HAP-1 (cell line): ENCODE measurements at regions not wholly inside any gene's neighbourhood (a gene's known extent, or its start where the extent isn't known, plus 50 kb on each side); places are given as distances from the start of the nearest gene placed in this dataset.

Source experiments
- DNase-seq, 2 experiments: peaks; one replicate each; pipeline ENCODE4 v3.0.0-alpha.2; 2016 to 2020; ENCODE audit warnings: low spot score in 2 of 2
- H3K27me3 ChIP-seq: fragments of 250-450 bp; sonication (Bioruptor Pico); 2 replicates; pipeline ENCODE4 v1.5.1; 2020; ENCODE audit warnings: low read depth, mild to moderate bottlenecking, moderate library complexity
- H3K36me3 ChIP-seq: fragments of 250-450 bp; sonication (Bioruptor Pico); replicated peaks from 2 replicates; pipeline ENCODE4 v1.5.1; 2020; ENCODE audit warnings: mild to moderate bottlenecking
- H3K4me1 ChIP-seq: fragments of 250-450 bp; sonication (Bioruptor Pico); 2 replicates; pipeline ENCODE4 v1.5.1; 2020; ENCODE audit warnings: mild to moderate bottlenecking
- H3K4me3 ChIP-seq: fragments of 250-450 bp; sonication (Bioruptor Pico); 2 replicates; pipeline ENCODE4 v1.5.1; 2020; ENCODE audit warnings: mild to moderate bottlenecking, moderate library complexity
- H3K9me3 ChIP-seq: fragments of 250-450 bp; sonication (Bioruptor Pico); 2 replicates; pipeline ENCODE4 v1.5.1; 2020; ENCODE audit warnings: mild to moderate bottlenecking, moderate library complexity
- in situ Hi-C: fragments of 300-500 bp; cut with MboI; formaldehyde crosslinking; loops from 3 replicates; pipeline ENCODE4 v1.14.3; 2020; ENCODE audit warnings: low sequenced_read_pairs, inconsistent platforms, mixed read lengths

- no peaks in the 10 kb centered on the region for H3K9me3 ChIP-seq
- DNase-seq: no peak
- H3K36me3 ChIP-seq: no peaks in the 10 kb centered on the region
- no peaks in the 10 kb centered on the region for H3K27me3 ChIP-seq
- H3K4me3 ChIP-seq: no peak overlapping the region
- no peaks in the 10 kb centered on the region for H3K4me1 ChIP-seq
- in situ Hi-C loops: no loop called here
Observed at GRCh38 chr2:16045653-16046352, 105.5 kb downstream of the MYCN start.

GRCh38 chr2:16044946-16045456, 104.7 kb downstream of the MYCN start:
- no peaks in the 10 kb centered on the region for H3K4me1 ChIP-seq
- no peaks in the 10 kb centered on the region for H3K36me3 ChIP-seq
- no peaks in the 10 kb centered on the region for H3K27me3 ChIP-seq
- H3K4me3 ChIP-seq: no peak overlapping the region
- in situ Hi-C loops: no loop called here
- no peaks in the 10 kb centered on the region for H3K9me3 ChIP-seq
- no peak for DNase-seq

GRCh38 chr2:16043627-16044026, 103.3 kb downstream of the MYCN start:
- no peak for DNase-seq
- in situ Hi-C loops: no loop called here
- Histone ChIP-seq H3K27me3 (no peaks in the 10 kb centered on the region; the same call in 1 of the 2 replicates), H3K36me3 (no peaks in the 10 kb centered on the region), H3K9me3 (no peaks in the 10 kb centered on the region), H3K4me3 (no peak overlapping the region), H3K4me1 (no peaks in the 10 kb centered on the region)

GRCh38 chr2:16043192-16043591, 102.8 kb downstream of the MYCN start:
- in situ Hi-C loops: no loop called here
- no peaks in the 10 kb centered on the region; the same call in 1 of the 2 replicates for H3K27me3 ChIP-seq
- H3K4me3 ChIP-seq: no peak overlapping the region
- H3K9me3 ChIP-seq: no peaks in the 10 kb centered on the region
- H3K36me3 ChIP-seq: no peaks in the 10 kb centered on the region
- H3K4me1 ChIP-seq: no peaks in the 10 kb centered on the region
- DNase-seq: no peak

- no peaks in the 10 kb centered on the region for H3K36me3 ChIP-seq
- no peaks in the 10 kb centered on the region for H3K4me1 ChIP-seq
- H3K9me3 ChIP-seq: no peaks in the 10 kb centered on the region
- H3K27me3 ChIP-seq: no peaks in the 10 kb centered on the region; the same call in 1 of the 2 replicates
- in situ Hi-C loops: no loop called here
- H3K4me3 ChIP-seq: no peak overlapping the region
- no peak for DNase-seq
Observed at GRCh38 chr2:16042201-16042700, 101.9 kb downstream of the MYCN start.

GRCh38 chr2:16040271-16041010, 100.1 kb downstream of the MYCN start:
- DNase-seq: no peak
- in situ Hi-C loops: no loop called here
- H3K4me3 ChIP-seq: no peak overlapping the region

GRCh38 chr2:16039823-16040222, 99.5 kb downstream of the MYCN start:
- Histone ChIP-seq H3K27me3 (no peaks in the 10 kb centered on the region; the same call in 1 of the 2 replicates), H3K9me3 (no peaks in the 10 kb centered on the region), H3K36me3 (no peaks in the 10 kb centered on the region), H3K4me3 (no peak overlapping the region), H3K4me1 (no peaks in the 10 kb centered on the region)
- DNase-seq: no peak
- in situ Hi-C loops: no loop called here

More at GRCh38 chr2:16040271-16041010, 100.1 kb downstream of the MYCN start:
- H3K4me1 ChIP-seq: no peaks in the 10 kb centered on the region
- no peaks in the 10 kb centered on the region for H3K36me3 ChIP-seq
- no peaks in the 10 kb centered on the region; the same call in 1 of the 2 replicates for H3K27me3 ChIP-seq
- no peaks in the 10 kb centered on the region for H3K9me3 ChIP-seq

- no peak for DNase-seq
- in situ Hi-C loops: no loop called here
- Histone ChIP-seq H3K27me3 (no peaks in the 10 kb centered on the region; the same call in 1 of the 2 replicates), H3K36me3 (no peaks in the 10 kb centered on the region), H3K4me1 (no peaks in the 10 kb centered on the region), H3K4me3 (no peak overlapping the region), H3K9me3 (no peaks in the 10 kb centered on the region)
Observed at GRCh38 chr2:16039055-16039454, 98.7 kb downstream of the MYCN start.

- H3K4me3 ChIP-seq: no peak overlapping the region
- no peaks in the 10 kb centered on the region for H3K9me3 ChIP-seq
- no peak for DNase-seq
- no peaks in the 10 kb centered on the region for H3K36me3 ChIP-seq
- no peaks in the 10 kb centered on the region; the same call in 1 of the 2 replicates for H3K27me3 ChIP-seq
- no peaks in the 10 kb centered on the region for H3K4me1 ChIP-seq
- in situ Hi-C loops: no loop called here
Observed at GRCh38 chr2:16038621-16039020, 98.3 kb downstream of the MYCN start.

- H3K4me3 ChIP-seq: no peak overlapping the region
- no peaks in the 10 kb centered on the region; the same call in 1 of the 2 replicates for H3K27me3 ChIP-seq
- no peaks in the 10 kb centered on the region for H3K4me1 ChIP-seq
- DNase-seq: no peak
- in situ Hi-C loops: no loop called here
- H3K9me3 ChIP-seq: no peaks in the 10 kb centered on the region
- H3K36me3 ChIP-seq: no peaks in the 10 kb centered on the region
Observed at GRCh38 chr2:16037808-16038457, 97.6 kb downstream of the MYCN start.

GRCh38 chr2:16036951-16037350, 96.6 kb downstream of the MYCN start:
- Histone ChIP-seq H3K9me3 (no peaks in the 10 kb centered on the region), H3K4me1 (no peaks in the 10 kb centered on the region), H3K27me3 (no peaks in the 10 kb centered on the region; the same call in 1 of the 2 replicates), H3K36me3 (no peaks in the 10 kb centered on the region), H3K4me3 (no peak overlapping the region)
- DNase-seq: no peak
- in situ Hi-C loops: no loop called here

- no peak for DNase-seq
- Histone ChIP-seq H3K9me3 (no peaks in the 10 kb centered on the region), H3K36me3 (no peaks in the 10 kb centered on the region), H3K4me1 (no peaks in the 10 kb centered on the region), H3K27me3 (no peaks in the 10 kb centered on the region; the same call in 1 of the 2 replicates), H3K4me3 (no peak overlapping the region)
- in situ Hi-C loops: no loop called here
Observed at GRCh38 chr2:16035747-16036745, 95.7 kb downstream of the MYCN start.
